A549 (cell line): ENCODE measurements at regions not wholly inside any gene's neighbourhood (a gene's known extent, or its start where the extent isn't known, plus 50 kb on each side); places are given as distances from the start of the nearest gene placed in this dataset.

Experiments
- ATAC-seq, 2 experiments: fragments of 200-7000 bp in 1 of 2; fragments of >200 bp in 1 of 2; cut with Nextera tagmentation in 1 of 2; cut with Tn5 transposase in 1 of 2; 3 replicates each; pipeline versions ENCODE4 v1.8.0 to v1.9.1; 2018 to 2020; ENCODE audit warnings: mild to moderate bottlenecking in 1 of 2, moderate library complexity in 1 of 2
- CTCF ChIA-PET: fragments of 300-600 bp; sonication (Branson Sonifier 250); formaldehyde crosslinking; extraction: SDS; loops from one replicate; lab custom pipeline; 2021; ENCODE audit warnings: antibody characterized with exemption, inconsistent platforms; lab: Yijun Ruan, JAX
- POLR2A ChIA-PET: fragments of 350-600 bp; formaldehyde crosslinking; extraction: SDS; loops from one replicate; lab custom pipeline; 2021; ENCODE audit warnings: antibody characterized with exemption, inconsistent platforms; lab: Yijun Ruan, JAX
- DNase-seq, 2 experiments: peaks; one replicate each; pipeline versions ENCODE4 v3.0.0 to v3.0.0-alpha.2; 2011 to 2016; ENCODE audit warnings: low read depth in 1 of 2, low spot score in 1 of 2
- FAIRE-seq: peaks from 2 replicates; lab custom pipeline; 2011; peaks lifted over from hg19 to GRCh38; lab: Jason Lieb, UNC
- H3K27ac ChIP-seq, 2 experiments: fragments of >200 bp; sonication (Bioruptor Twin); formaldehyde crosslinking; 3 replicates each; pipeline ENCODE4 v1.5.1; 2016 to 2017
- H3K4me1 ChIP-seq: fragments of >200 bp; sonication (Bioruptor Twin); formaldehyde crosslinking; 3 replicates; pipeline ENCODE4 v1.6.1; 2016
- H3K4me2 ChIP-seq: fragments of >200 bp; sonication (Bioruptor Twin); formaldehyde crosslinking; 3 replicates; pipeline ENCODE4 v1.6.1; 2016
- H3K4me3 ChIP-seq: fragments of >200 bp; sonication (Bioruptor Twin); formaldehyde crosslinking; 3 replicates; pipeline ENCODE4 v1.5.1; 2016
- H3K9me3 ChIP-seq: fragments of >200 bp; sonication (Bioruptor Twin); formaldehyde crosslinking; 3 replicates; pipeline ENCODE4 v1.6.1; 2016
- ATOH8 ChIP-seq: fragments of 250-450 bp; sonication (Bioruptor Pico); IDR thresholded peaks from 2 replicates; pipeline ENCODE4 v1.5.0; 2020; ENCODE audit warnings: low read depth, mild to moderate bottlenecking, moderate library complexity
- CEBPB ChIP-seq, 2 experiments: fragments of >200 bp in 1 of 2; sonication (Bioruptor Twin) in 1 of 2; formaldehyde crosslinking in 1 of 2; IDR thresholded peaks; 2 replicates each; pipeline ENCODE4 v1.6.1; 2012 to 2016
- CTCF ChIP-seq: fragments of >200 bp; sonication (Bioruptor Twin); formaldehyde crosslinking; IDR thresholded peaks from 3 replicates; pipeline ENCODE4 v1.5.1; 2016
- E2F6 ChIP-seq: IDR thresholded peaks from 2 replicates; pipeline ENCODE4 v1.6.1; 2012; ENCODE audit warnings: low read depth, borderline replicate concordance
- EHF ChIP-seq: fragments of 250-450 bp; sonication (Bioruptor Pico); IDR thresholded peaks from 2 replicates; pipeline ENCODE4 v1.5.0; 2020; ENCODE audit warnings: mild to moderate bottlenecking
- EHMT2 ChIP-seq: fragments of 200-600 bp; sonication (generic); IDR thresholded peaks from 2 replicates; pipeline ENCODE4 v1.6.1; 2016; ENCODE audit warnings: antibody characterized with exemption, low read depth, mild to moderate bottlenecking, moderate library complexity
- ELK1 ChIP-seq: fragments of 150-350 bp; IDR thresholded peaks from 2 replicates; pipeline ENCODE4 v1.6.1; 2014; ENCODE audit warnings: low read depth, mild to moderate bottlenecking, low read length
- FOSL2 ChIP-seq, 2 experiments: fragments of 450-650 bp in 1 of 2; fragments of >200 bp in 1 of 2; sonication (Bioruptor Twin) in 1 of 2; formaldehyde crosslinking; IDR thresholded peaks; 2 replicates each; pipeline versions ENCODE4 v1.5.0 to v1.6.1; 2016 to 2020; ENCODE audit warnings: mild to moderate bottlenecking in 1 of 2, moderate library complexity in 1 of 2
- FOXS1 ChIP-seq: fragments of 250-450 bp; sonication (Bioruptor Pico); IDR thresholded peaks from 2 replicates; pipeline ENCODE4 v1.5.0; 2020; ENCODE audit warnings: mild to moderate bottlenecking, moderate library complexity
- JUN ChIP-seq, 2 experiments: fragments of >200 bp; sonication (Bioruptor Twin); formaldehyde crosslinking; IDR thresholded peaks; 2 replicates in 1 of 2; 3 replicates in 1 of 2; pipeline ENCODE4 v1.6.1; 2016 to 2017
- JUNB ChIP-seq: fragments of >200 bp; sonication (Bioruptor Twin); formaldehyde crosslinking; IDR thresholded peaks from 2 replicates; pipeline ENCODE4 v1.6.1; 2016
- KDM1A ChIP-seq: fragments of 200-600 bp; sonication (generic); IDR thresholded peaks from 2 replicates; pipeline ENCODE4 v1.6.1; 2016; ENCODE audit warnings: low read depth, mild to moderate bottlenecking
- NFE2L2 ChIP-seq: fragments of 150-350 bp; conservative IDR thresholded peaks from 2 replicates; pipeline ENCODE4 v1.6.1; 2014; ENCODE audit warnings: low read length
- RAD21 ChIP-seq, 2 experiments: fragments of >200 bp in 1 of 2; sonication (Bioruptor Twin) in 1 of 2; formaldehyde crosslinking in 1 of 2; IDR thresholded peaks in 1 of 2; conservative IDR thresholded peaks in 1 of 2; 2 replicates in 1 of 2; 3 replicates in 1 of 2; pipeline ENCODE4 v1.6.1; 2012 to 2018; ENCODE audit warnings: inconsistent platforms in 1 of 2
- RARB ChIP-seq: fragments of 250-450 bp; sonication (Bioruptor Pico); IDR thresholded peaks from 2 replicates; pipeline ENCODE4 v1.8.0; 2021; ENCODE audit warnings: mild to moderate bottlenecking, moderate library complexity
- RNF2 ChIP-seq: fragments of 200-600 bp; sonication (generic); IDR thresholded peaks from 2 replicates; pipeline ENCODE4 v1.6.1; 2016; ENCODE audit warnings: low read depth, mild to moderate bottlenecking, antibody characterized with exemption, moderate library complexity, borderline replicate concordance
- SMC3 ChIP-seq: fragments of >200 bp; sonication (Bioruptor Twin); formaldehyde crosslinking; IDR thresholded peaks from 3 replicates; pipeline ENCODE4 v1.6.1; 2018; ENCODE audit warnings: inconsistent platforms
- TFCP2L1 ChIP-seq: fragments of 250-450 bp; sonication (Bioruptor Pico); IDR thresholded peaks from 2 replicates; pipeline ENCODE4 v1.5.0; 2021; ENCODE audit warnings: mild to moderate bottlenecking
- TP53 ChIP-seq: fragments of 250-450 bp; sonication (Bioruptor Pico); IDR thresholded peaks from 2 replicates; pipeline ENCODE4 v1.5.0; 2021; ENCODE audit warnings: mild to moderate bottlenecking, moderate library complexity
- ZNF302 ChIP-seq: fragments of 250-450 bp; sonication (Bioruptor Pico); IDR thresholded peaks from 2 replicates; pipeline ENCODE4 v1.9.0; 2021; ENCODE audit warnings: inconsistent platforms, mild to moderate bottlenecking, moderate library complexity
- WGBS: methylation state at CpG from one replicate; pipeline ENCODE4 v1.1.6; 2017; ENCODE audit errors: missing lambda C conversion rate; 5-methylcytosine and 5-hydroxymethylcytosine counted together

- no peaks in the 10 kb centered on the region for H3K4me1 ChIP-seq
- FAIRE-seq (no peak), ATAC-seq (no peak), DNase-seq (no peak)
- no peak overlapping the region for H3K4me3 ChIP-seq
- 65% methylated on average over 6 of the region's 6 CpGs for WGBS
- TF ChIP-seq CTCF, result no peak
- TF ChIP-seq EHF (CRISPR knock-in tag), result no peak
- TF ChIP-seq RARB (CRISPR knock-in tag), result no peak
- no peak for TF ChIP-seq SMC3
- no peak for TF ChIP-seq ZNF302 (CRISPR knock-in tag)
- CTCF ChIA-PET, result interaction anchor here (0.6 to 1.7 kb wide), 3 partner anchors 32 to 298 kb away, joined by 3 to 4 read pairs (median 3); no protein-coding TSS in a partner anchor
- no peak overlapping the region for H3K27ac ChIP-seq
- no peak overlapping the region for H3K4me2 ChIP-seq
- H3K9me3 ChIP-seq, result no peaks in the 10 kb centered on the region
- POLR2A ChIA-PET, result no interaction called here
Observed at GRCh38 chr10:78508955-78509748, 475.5 kb downstream of the RPS24 start.

GRCh38 chr10:78510566-78511323, 477.1 kb downstream of the RPS24 start:
- H3K27ac ChIP-seq, result no peak overlapping the region
- no peak for FAIRE-seq
- 69% methylated on average over 11 of the region's 12 CpGs for WGBS
- H3K4me2 ChIP-seq, result no peak overlapping the region
- TF ChIP-seq CTCF (no peak), FOSL2 (IDR thresholded peaks at IDR 0.05) (no peak), FOSL2 (CRISPR knock-in tag; IDR thresholded peaks at IDR 0.05) (no peak), TFCP2L1 (no peak), SMC3 (no peak), TP53 (CRISPR knock-in tag) (no peak), JUNB (no peak), KDM1A (no peak), JUN (IDR thresholded peaks at IDR 0.05) (no peak), ATOH8 (CRISPR knock-in tag) (no peak), EHMT2 (no peak), CEBPB (IDR thresholded peaks at IDR 0.05) (no peak), RAD21 (conservative IDR thresholded peaks at IDR 0.05 in 1 of 2, IDR thresholded peaks at IDR 0.05 in 1 of 2) (no peak), NFE2L2 (no peak), E2F6 (no peak), ELK1 (no peak), RNF2 (no peak), FOXS1 (CRISPR knock-in tag) (no peak)
- CTCF ChIA-PET, result interaction anchor here (0.7 to 1.3 kb wide), 4 partner anchors 9 to 113 kb away, joined by 3 to 6 read pairs (median 4); no protein-coding TSS in a partner anchor
- no peaks in the 10 kb centered on the region for H3K4me1 ChIP-seq
- no peak overlapping the region for H3K4me3 ChIP-seq
- H3K9me3 ChIP-seq, result no peaks in the 10 kb centered on the region
- POLR2A ChIA-PET, result no interaction called here
- ATAC-seq, result peak in 1 of 2 experiments; percentile 45; a peak in 1 of 6 replicates
- peak in 1 of 2 experiments; percentile 19 for DNase-seq
